Astrocyte (in vitro differentiated cells and primary cell): ENCODE measurements at regions not wholly inside any gene's neighbourhood (a gene's known extent, or its start where the extent isn't known, plus 50 kb on each side); places are given as distances from the start of the nearest gene placed in this dataset.

ENCODE experiments used
- CTCF ChIP-seq: IDR thresholded peaks from 2 replicates; pipeline ENCODE4 v1.5.1; 2011; ENCODE audit warnings: low read depth, mild to moderate bottlenecking, inconsistent platforms, low read length, moderate library complexity; ENCODE audit not compliant: insufficient read depth
- EZH2 ChIP-seq: IDR thresholded peaks from 2 replicates; pipeline ENCODE4 v1.6.1; 2012; ENCODE audit warnings: mild to moderate bottlenecking, low read length, inconsistent platforms; ENCODE audit not compliant: insufficient read depth

GRCh38 chr10:130709415-130709814, 573.2 kb downstream of the GLRX3 start:
- TF ChIP-seq CTCF: no peak
- no peak for TF ChIP-seq EZH2
